ENCODE measurements at regions not wholly inside any gene's neighbourhood (a gene's known extent, or its start where the extent isn't known, plus 50 kb on each side); places are given as distances from the start of the nearest gene placed in this dataset.
"Not testable (repeated sequence)": the region's sequence is repeated elsewhere in the genome, so short reads cannot be mapped to it uniquely, and the experiment has no call there.

DNA sequence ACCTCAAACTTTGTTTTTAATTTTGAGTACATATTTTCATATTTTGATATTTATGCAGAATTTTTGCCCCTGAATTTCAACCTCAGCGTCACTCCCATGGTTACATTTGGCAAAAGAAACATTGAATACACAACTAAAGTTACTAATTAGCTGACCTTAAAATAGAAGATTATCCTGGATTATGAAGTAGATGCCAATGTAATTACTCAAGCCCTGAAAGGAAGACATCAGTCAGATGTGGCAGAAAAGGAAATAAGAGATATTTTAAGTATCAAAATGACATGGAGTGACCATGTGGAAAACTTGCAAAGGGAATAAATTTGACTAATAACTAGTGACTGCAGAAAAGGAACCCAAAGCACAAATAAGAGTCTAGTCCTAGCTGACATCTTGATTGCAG lies 701.3 kb upstream of the KCND2 start:
- H3K36me3 Mint-ChIP-seq (ENCODE audit: low read depth) = no peaks in the 10 kb centered on the region
- no peaks in the 10 kb centered on the region for H3K4me1 Mint-ChIP-seq
- H3K4me3 Mint-ChIP-seq = no peak overlapping the region
- ChIA-PET POLR2A (no interaction called here), CTCF (no interaction called here)
- H3K27ac Mint-ChIP-seq = no peak overlapping the region
- DNase-seq = no peak
- no peaks in the 10 kb centered on the region for H3K9me3 Mint-ChIP-seq
- no peaks in the 10 kb centered on the region for H3K27me3 Mint-ChIP-seq

DNA sequence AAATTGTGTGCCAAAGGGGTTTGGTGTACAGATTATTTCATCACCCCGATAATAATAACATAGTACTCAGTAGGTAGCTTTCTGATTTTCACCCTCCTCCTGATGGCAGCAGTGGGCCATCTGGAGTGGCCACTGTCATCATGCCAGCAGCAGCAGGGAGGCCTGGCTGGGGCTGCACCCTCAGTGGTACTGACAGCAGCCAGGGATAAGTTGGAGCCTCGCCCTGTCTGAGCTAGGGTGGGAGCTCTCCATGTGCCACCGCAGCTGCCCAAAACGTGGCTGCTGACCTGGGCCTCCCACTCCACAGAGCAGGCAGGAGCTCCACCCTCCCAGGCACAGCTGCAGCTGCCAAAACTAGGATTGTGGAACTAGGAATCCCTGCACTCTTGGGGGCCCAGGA lies 700.8 kb upstream of the KCND2 start:
- H3K27ac Mint-ChIP-seq = no peak overlapping the region
- no peak for DNase-seq
- H3K4me1 Mint-ChIP-seq = no peaks in the 10 kb centered on the region
- POLR2A ChIA-PET = no interaction called here
- no peaks in the 10 kb centered on the region for H3K9me3 Mint-ChIP-seq
- CTCF ChIA-PET = no interaction called here
- H3K27me3 Mint-ChIP-seq = no peaks in the 10 kb centered on the region
- H3K4me3 Mint-ChIP-seq = no peak overlapping the region
- no peaks in the 10 kb centered on the region for H3K36me3 Mint-ChIP-seq (ENCODE audit: low read depth)

DNA sequence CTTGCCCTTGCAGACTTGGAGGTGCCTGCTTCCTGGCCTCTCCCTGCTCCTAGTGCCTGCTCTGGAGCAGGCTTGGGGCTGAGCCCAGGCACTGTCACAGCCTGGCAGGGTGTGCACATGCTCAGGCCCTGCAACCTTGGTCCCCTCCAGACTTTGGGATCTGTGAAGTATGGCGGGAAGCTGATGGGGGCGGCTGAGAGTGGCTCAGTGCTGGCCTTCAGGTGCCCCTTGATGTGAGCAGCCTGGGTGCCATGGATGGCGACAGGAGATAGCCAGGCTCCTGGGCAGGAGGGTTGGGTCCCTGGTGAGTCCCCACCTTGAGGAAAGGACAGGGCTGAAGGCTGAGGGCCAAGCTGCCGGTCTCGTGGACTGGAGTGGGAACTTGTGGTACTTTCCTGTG lies 700.4 kb upstream of the KCND2 start:
- Mint-ChIP-seq H3K36me3 (ENCODE audit: low read depth) (no peaks in the 10 kb centered on the region), H3K4me3 (no peak overlapping the region), H3K27me3 (no peaks in the 10 kb centered on the region), H3K27ac (no peak overlapping the region), H3K9me3 (no peaks in the 10 kb centered on the region), H3K4me1 (no peaks in the 10 kb centered on the region)
- ChIA-PET POLR2A (no interaction called here), CTCF (no interaction called here)
- DNase-seq = no peak

DNA sequence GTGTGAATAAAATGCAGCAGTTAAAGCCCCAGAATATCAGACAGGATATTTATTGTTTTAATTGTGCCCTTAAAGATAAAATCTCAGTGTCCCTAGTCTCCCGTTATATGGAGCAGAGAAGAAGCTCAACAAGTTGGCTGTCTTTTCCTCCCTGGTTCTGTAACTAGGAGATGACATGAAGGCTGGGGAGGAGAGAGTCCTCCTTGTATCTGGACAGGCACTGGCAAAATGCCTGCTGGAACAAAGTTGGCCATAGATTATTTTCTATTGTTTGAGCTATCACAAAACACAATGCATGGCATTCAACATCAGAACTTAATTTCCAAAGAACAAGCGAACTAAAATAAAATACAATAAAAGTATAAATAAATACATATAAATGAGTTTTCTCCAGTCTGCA lies 694.9 kb upstream of the KCND2 start:
- H3K27ac Mint-ChIP-seq = no peak overlapping the region
- no peak for DNase-seq
- POLR2A ChIA-PET = no interaction called here
- no peaks in the 10 kb centered on the region for H3K4me1 Mint-ChIP-seq
- no peaks in the 10 kb centered on the region for H3K36me3 Mint-ChIP-seq (ENCODE audit: low read depth)
- CTCF ChIA-PET = no interaction called here
- no peaks in the 10 kb centered on the region for H3K9me3 Mint-ChIP-seq
- no peaks in the 10 kb centered on the region for H3K27me3 Mint-ChIP-seq
- no peak overlapping the region for H3K4me3 Mint-ChIP-seq

DNA sequence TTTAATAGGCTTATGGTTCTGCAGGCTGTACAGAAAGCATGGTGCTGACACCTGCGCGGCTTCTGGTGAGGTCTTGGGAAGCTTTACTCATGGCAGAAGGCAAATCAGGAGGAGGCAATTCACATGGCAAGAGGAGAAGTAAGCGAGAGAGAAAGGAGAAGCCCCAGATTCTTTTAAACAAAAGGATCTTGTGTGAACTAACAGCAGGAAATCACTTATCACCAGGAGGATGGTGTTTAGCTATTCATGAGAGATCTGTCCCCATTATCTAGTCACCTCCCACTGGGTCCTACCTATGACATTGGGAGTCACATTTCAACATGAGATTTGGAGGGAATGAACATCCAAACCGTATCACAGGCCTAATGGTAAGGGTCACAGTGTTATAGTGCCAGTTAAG lies 678.0 kb upstream of the KCND2 start:
- POLR2A ChIA-PET = no interaction called here
- H3K9me3 Mint-ChIP-seq = peaks cover 2% of the 10 kb centered on the region
- H3K4me1 Mint-ChIP-seq = no peaks in the 10 kb centered on the region
- no peaks in the 10 kb centered on the region for H3K36me3 Mint-ChIP-seq (ENCODE audit: low read depth)
- H3K27me3 Mint-ChIP-seq = no peaks in the 10 kb centered on the region
- H3K27ac Mint-ChIP-seq = no peak overlapping the region
- DNase-seq = no peak
- H3K4me3 Mint-ChIP-seq = no peak overlapping the region
- CTCF ChIA-PET = no interaction called here

DNA sequence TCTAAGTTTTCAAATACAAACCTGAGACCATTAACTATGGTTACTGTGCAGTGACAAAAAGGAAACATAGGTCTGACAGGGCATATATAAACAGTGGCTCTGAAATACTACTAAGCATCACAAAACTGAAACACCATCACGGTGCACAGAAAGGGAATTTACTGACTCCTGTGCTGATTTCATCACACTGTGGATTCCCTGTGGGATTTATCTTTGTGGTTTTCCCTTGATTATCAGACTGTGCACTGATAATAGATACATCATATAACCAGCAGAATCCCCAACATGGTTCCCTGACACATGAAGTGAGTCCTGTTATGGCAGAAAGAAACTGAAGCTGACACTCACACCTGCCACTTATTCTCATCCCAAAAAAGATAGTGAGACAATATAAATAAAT lies 676.3 kb upstream of the KCND2 start:
- ChIA-PET CTCF (no interaction called here), POLR2A (no interaction called here)
- Mint-ChIP-seq H3K27me3 (no peaks in the 10 kb centered on the region), H3K4me1 (no peaks in the 10 kb centered on the region), H3K27ac (no peak overlapping the region), H3K36me3 (ENCODE audit: low read depth) (no peaks in the 10 kb centered on the region), H3K9me3 (peaks cover 2% of the 10 kb centered on the region), H3K4me3 (no peak overlapping the region)
- DNase-seq = no peak

DNA sequence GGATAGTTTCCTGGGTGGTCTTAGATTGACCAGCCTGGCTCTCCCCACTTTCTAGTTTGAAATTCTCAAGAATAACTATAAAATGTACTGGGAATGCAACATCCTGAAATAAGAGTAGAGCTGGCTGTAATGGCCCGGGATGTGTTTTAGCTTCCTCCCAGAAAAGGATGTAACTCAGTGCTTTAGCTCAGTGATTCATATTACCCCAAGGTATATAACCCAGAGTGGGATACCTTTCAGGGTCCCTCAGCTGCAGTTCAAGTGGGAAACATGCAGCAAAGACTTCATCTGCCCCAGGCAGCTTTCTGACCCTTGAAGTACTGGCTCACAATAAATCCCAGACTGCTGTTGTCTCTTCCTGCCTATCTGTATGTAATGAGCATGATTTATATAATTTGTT lies 666.7 kb upstream of the KCND2 start:
- POLR2A ChIA-PET = no interaction called here
- CTCF ChIA-PET = interaction anchor here (0.6 kb wide), 1 partner anchor 477 kb away, joined by 4 read pairs; no protein-coding TSS in a partner anchor

DNA sequence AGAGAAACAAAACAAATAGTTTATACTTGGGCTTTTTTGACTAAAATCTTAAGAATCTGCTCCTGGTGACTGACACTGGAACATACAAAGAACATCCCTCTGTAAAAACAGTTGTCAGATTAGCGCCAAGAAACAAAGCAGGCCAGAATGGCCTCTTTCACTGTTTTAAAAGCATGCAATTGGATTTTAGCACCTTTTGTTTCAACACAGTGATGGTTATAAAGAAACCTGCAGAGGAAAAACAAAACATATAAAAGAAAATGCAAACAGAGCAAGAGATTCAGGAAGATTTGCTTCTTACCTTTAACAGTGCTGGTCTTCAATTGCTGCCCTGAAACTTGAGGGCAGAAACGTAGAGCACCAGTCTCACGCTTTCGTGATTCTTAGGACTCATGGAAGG lies 652.2 kb upstream of the KCND2 start:
- H3K4me3 Mint-ChIP-seq = no peak overlapping the region
- CTCF ChIA-PET = no interaction called here
- H3K9me3 Mint-ChIP-seq = peaks cover 3% of the 10 kb centered on the region
- POLR2A ChIA-PET = no interaction called here
- no peak for DNase-seq
- no peaks in the 10 kb centered on the region for H3K27me3 Mint-ChIP-seq
- H3K4me1 Mint-ChIP-seq = no peaks in the 10 kb centered on the region
- no peaks in the 10 kb centered on the region for H3K36me3 Mint-ChIP-seq (ENCODE audit: low read depth)
- H3K27ac Mint-ChIP-seq = no peak overlapping the region

More for the DNA sequence above, 666.7 kb upstream of the KCND2 start:
- Mint-ChIP-seq H3K4me1 (no peaks in the 10 kb centered on the region), H3K9me3 (peaks cover 13% of the 10 kb centered on the region), H3K4me3 (no peak overlapping the region), H3K27me3 (no peaks in the 10 kb centered on the region), H3K27ac (no peak overlapping the region), H3K36me3 (ENCODE audit: low read depth) (no peaks in the 10 kb centered on the region)
- no peak for DNase-seq

DNA sequence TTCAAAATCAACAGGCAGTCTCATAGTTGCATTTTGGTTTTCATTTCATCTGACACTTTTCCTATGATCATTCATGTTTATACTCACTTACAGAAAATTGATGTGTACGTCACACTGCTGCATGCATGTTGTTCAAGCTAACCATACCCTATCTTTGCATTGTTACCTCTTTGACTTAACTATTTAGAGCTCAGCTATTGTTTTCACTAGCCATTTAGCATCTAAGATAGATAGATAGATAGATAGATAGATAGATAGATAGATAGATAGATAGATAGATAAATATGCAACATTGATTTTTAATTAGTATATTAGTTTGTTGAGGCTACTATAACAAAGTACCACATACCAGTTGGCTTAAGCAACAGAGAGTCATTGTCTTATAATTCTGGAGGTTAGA lies 649.5 kb upstream of the KCND2 start:
- H3K9me3 Mint-ChIP-seq = no peaks in the 10 kb centered on the region
- DNase-seq = no peak
- H3K4me3 Mint-ChIP-seq = no peak overlapping the region
- no peak overlapping the region for H3K27ac Mint-ChIP-seq
- H3K4me1 Mint-ChIP-seq = no peaks in the 10 kb centered on the region
- H3K36me3 Mint-ChIP-seq (ENCODE audit: low read depth) = no peaks in the 10 kb centered on the region
- CTCF ChIA-PET = no interaction called here
- no peaks in the 10 kb centered on the region for H3K27me3 Mint-ChIP-seq
- POLR2A ChIA-PET = no interaction called here

DNA sequence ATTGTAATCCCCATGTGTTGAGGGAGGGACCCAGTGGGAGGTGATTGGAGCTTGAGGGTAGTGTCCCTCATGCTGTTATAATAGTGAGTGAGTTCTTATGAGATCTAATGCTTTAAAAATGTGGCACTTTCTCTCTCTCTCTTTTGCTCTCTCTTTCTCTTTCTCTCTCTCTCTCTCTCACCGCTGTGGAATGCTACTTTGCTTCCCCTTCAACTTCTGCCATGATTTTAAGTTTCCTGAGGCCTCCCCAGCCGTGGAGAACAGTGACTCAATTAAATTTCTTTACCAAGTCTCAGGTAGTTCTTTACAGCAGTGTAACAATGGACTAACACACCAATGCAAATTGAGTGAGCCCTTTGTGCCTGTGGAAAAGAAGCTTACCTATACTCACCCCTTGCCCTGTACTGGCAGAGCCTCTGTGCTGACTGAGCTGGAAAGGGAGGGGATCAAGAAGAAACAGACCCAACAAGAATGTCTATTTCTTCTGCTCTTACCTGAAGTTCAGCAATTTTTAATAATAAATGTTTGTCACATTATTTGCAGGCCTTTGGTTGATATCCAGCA lies 642.5 kb upstream of the KCND2 start:
- no peaks in the 10 kb centered on the region for H3K4me1 Mint-ChIP-seq
- no peak for DNase-seq
- no peak overlapping the region for H3K4me3 Mint-ChIP-seq
- no peak overlapping the region for H3K27ac Mint-ChIP-seq
- H3K27me3 Mint-ChIP-seq = no peaks in the 10 kb centered on the region
- ChIA-PET CTCF (no interaction called here), POLR2A (no interaction called here)
- no peaks in the 10 kb centered on the region for H3K9me3 Mint-ChIP-seq
- H3K36me3 Mint-ChIP-seq (ENCODE audit: low read depth) = no peaks in the 10 kb centered on the region

DNA sequence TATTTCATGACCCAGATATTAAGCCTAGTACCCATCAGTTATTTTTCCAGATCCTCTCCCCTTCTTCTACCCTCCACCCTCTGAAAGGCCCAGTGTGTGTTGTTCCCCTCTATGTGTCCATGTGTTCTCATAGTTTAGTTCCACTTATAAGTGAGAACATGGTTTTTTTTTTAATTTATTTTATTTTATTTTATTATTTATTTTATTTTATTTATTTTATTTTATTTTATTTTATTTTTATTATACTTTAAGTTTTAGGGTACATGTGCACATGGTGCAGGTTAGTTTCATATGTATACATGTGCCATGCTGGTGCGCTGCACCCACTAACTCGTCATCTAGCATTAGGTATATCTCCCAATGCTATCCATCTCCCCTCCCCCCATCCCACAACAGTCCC lies 639.2 kb upstream of the KCND2 start:
- H3K27ac Mint-ChIP-seq; H3K9me3 Mint-ChIP-seq; H3K4me3 Mint-ChIP-seq; H3K36me3 Mint-ChIP-seq (ENCODE audit: low read depth); DNase-seq; POLR2A ChIA-PET; H3K4me1 Mint-ChIP-seq; CTCF ChIA-PET; H3K27me3 Mint-ChIP-seq: not testable (repeated sequence)

DNA sequence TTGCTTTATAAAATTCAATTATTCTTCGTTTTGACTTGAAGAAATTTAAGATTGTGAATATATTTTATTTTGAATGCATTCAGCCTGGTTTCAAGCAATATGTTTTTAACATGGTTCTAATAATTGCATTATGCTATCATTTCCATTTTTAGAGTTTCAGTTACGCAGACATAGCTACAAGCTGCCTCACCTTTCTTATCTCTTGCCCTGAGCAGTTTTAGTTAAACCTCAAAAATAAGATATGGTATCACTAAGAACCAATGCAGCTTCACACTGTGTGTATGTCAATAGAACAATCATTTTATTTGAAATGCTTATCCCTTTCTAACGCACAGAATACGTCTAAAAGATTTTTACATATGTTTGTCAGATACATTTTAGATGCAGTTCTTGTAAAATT lies 632.6 kb upstream of the KCND2 start:
- Mint-ChIP-seq H3K4me1 (no peaks in the 10 kb centered on the region), H3K27ac (no peak overlapping the region), H3K36me3 (ENCODE audit: low read depth) (no peaks in the 10 kb centered on the region), H3K4me3 (no peak overlapping the region), H3K9me3 (no peaks in the 10 kb centered on the region), H3K27me3 (no peaks in the 10 kb centered on the region)
- POLR2A ChIA-PET = no interaction called here
- CTCF ChIA-PET = no interaction called here
- DNase-seq = no peak

DNA sequence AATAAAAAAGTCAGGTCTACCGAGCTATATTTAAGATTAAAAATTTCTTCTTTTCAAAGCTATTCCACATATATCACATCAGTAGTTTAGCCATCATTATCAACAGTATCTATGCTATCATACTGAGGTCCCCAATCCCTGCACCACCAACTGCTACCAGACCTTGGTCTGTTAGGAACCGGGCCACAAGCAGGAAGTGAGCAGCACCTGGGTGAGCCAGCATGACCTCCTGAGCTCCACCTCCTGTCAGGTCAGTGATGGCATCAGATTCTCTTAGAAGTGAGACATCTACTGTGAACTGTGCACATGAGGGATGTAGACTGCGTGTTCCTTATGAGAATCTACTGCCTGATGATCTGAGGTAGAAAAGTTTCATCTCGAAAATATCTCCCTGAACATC lies 632.1 kb upstream of the KCND2 start:
- Mint-ChIP-seq H3K27ac (no peak overlapping the region), H3K36me3 (ENCODE audit: low read depth) (no peaks in the 10 kb centered on the region), H3K4me1 (no peaks in the 10 kb centered on the region), H3K27me3 (no peaks in the 10 kb centered on the region), H3K4me3 (no peak overlapping the region), H3K9me3 (no peaks in the 10 kb centered on the region)
- ChIA-PET CTCF (no interaction called here), POLR2A (no interaction called here)
- no peak for DNase-seq

DNA sequence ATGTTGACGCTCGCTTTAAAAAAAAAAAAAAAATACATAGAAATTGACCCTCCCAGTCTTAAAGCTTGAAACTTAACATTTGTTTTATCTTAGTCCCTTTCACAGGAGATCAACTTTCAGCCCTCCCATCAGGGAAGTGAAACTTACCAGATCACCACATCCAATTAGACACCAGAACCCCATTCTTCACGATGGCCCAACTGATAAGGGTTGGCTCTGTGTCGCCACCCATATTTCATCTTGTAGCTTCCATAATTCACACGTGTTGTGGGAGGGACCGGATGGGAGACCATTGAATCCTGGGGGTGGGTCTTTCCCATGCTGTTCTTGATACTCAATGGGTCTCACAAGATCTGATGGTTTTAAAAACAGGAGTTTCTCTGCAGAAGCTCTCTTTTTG lies 629.4 kb upstream of the KCND2 start:
- DNase-seq = no peak
- Mint-ChIP-seq H3K4me3 (no peak overlapping the region), H3K36me3 (ENCODE audit: low read depth) (no peaks in the 10 kb centered on the region), H3K27me3 (no peaks in the 10 kb centered on the region), H3K4me1 (no peaks in the 10 kb centered on the region), H3K27ac (no peak overlapping the region), H3K9me3 (no peaks in the 10 kb centered on the region)
- ChIA-PET CTCF (no interaction called here), POLR2A (no interaction called here)

DNA sequence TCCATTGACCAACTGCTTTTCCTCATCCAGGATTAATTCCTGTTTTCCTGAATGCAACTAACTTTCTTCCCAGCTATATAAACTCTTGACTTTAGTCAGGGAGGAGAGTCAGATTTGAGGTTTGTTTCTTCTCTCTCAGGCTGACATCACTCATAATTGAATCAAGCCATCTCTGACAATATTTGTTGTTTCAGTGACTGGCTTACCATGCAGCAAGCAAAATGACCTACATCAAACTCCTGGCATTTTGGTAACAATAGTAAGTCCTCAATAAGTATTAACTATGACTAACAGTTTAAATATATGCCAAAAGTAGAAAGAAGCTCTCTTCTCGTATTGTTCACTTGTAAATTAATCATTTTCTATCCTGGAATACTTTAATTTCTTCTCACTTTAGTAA lies 625.7 kb upstream of the KCND2 start:
- DNase-seq = no peak
- ChIA-PET POLR2A (no interaction called here), CTCF (no interaction called here)
- no peaks in the 10 kb centered on the region for H3K27me3 Mint-ChIP-seq
- H3K4me1 Mint-ChIP-seq = no peaks in the 10 kb centered on the region
- H3K36me3 Mint-ChIP-seq (ENCODE audit: low read depth) = no peaks in the 10 kb centered on the region
- H3K27ac Mint-ChIP-seq = no peak overlapping the region
- no peak overlapping the region for H3K4me3 Mint-ChIP-seq
- H3K9me3 Mint-ChIP-seq = no peaks in the 10 kb centered on the region
